Esophagus muscularis mucosa (tissue), 4 donors: ENCODE measurements at regions not wholly inside any gene's neighbourhood (a gene's known extent, or its start where the extent isn't known, plus 50 kb on each side); places are given as distances from the start of the nearest gene placed in this dataset.

Source experiments
- DNase-seq: peaks from one replicate; pipeline ENCODE4 v3.0.0-alpha.2; 2017; ENCODE audit errors: extremely low spot score
- H3K27ac ChIP-seq, 4 donors: fragments of 200-600 bp; sonication (generic); replicated peaks in 1 of 4; 1 replicate in 3 of 4; 2 replicates in 1 of 4; pipeline ENCODE4 v1.5.1; 2016 to 2019; ENCODE audit warnings: mild to moderate bottlenecking in 1 of 4
- H3K27me3 ChIP-seq, 4 donors: fragments of 200-600 bp; sonication (generic); one replicate each; pipeline versions ENCODE4 v1.5.1 to v1.6.0; 2016 to 2019
- H3K36me3 ChIP-seq, 4 donors: fragments of 200-600 bp; sonication (generic); one replicate each; pipeline ENCODE4 v1.5.1; 2016 to 2019
- H3K4me1 ChIP-seq, 4 donors: fragments of 200-600 bp; sonication (generic); one replicate each; pipeline ENCODE4 v1.5.1; 2016 to 2019
- H3K4me3 ChIP-seq, 4 donors: fragments of 200-600 bp; sonication (generic); 1 replicate in 2 of 4; 2 replicates in 2 of 4; pipeline ENCODE4 v1.5.1; 2016 to 2019; ENCODE audit warnings: mild to moderate bottlenecking in 4 of 4, moderate library complexity in 1 of 4
- H3K9me3 ChIP-seq, 4 donors: fragments of 200-600 bp; sonication (generic); 1 replicate in 3 of 4; 2 replicates in 1 of 4; pipeline ENCODE4 v1.5.1; 2016 to 2019
- CTCF ChIP-seq, 3 experiments: fragments of 200-600 bp in 2 of 3; fragments of 450-650 bp in 1 of 3; sonication (generic) in 2 of 3; IDR thresholded peaks; one replicate each; pipeline ENCODE4 v1.5.1; 2017 to 2019; ENCODE audit warnings: antibody characterized with exemption in 3 of 3, mild to moderate bottlenecking in 2 of 3, moderate library complexity in 1 of 3
- EP300 ChIP-seq: sonication (generic); formaldehyde crosslinking; IDR thresholded peaks from one replicate; pipeline ENCODE4 v1.6.1; 2017; ENCODE audit warnings: antibody characterized with exemption
- POLR2A ChIP-seq: fragments of 450-650 bp; IDR thresholded peaks from one replicate; pipeline ENCODE4 v1.6.1; 2017; ENCODE audit warnings: antibody characterized with exemption, moderate library complexity, mild to moderate bottlenecking, low read depth
- POLR2AphosphoS5 ChIP-seq, 2 donors: sonication (generic); formaldehyde crosslinking; IDR thresholded peaks; one replicate each; pipeline ENCODE4 v1.6.1; 2017; ENCODE audit warnings: antibody characterized with exemption in 2 of 2
- WGBS: methylation state at CpG from one replicate; pipeline ENCODE4 v1.1.5; 2018; 5-methylcytosine and 5-hydroxymethylcytosine counted together
- intact Hi-C: fragments of 100-400 bp; cut with DNase I; formaldehyde crosslinking; loops from one replicate; pipeline ENCODE4 v1.15.1; 2023

GRCh38 chr3:82773207-82773606 is 1011.8 kb upstream of the GBE1 start:
- no peak for DNase-seq
- intact Hi-C loops = no loop called here
- no peaks in the 10 kb centered on the region for H3K36me3 ChIP-seq
- TF ChIP-seq POLR2A (no peak), EP300 (no peak), POLR2AphosphoS5 (IDR thresholded peaks at IDR 0.05) (no peak), CTCF (IDR thresholded peaks at IDR 0.05) (no peak)
- H3K27me3 ChIP-seq = no peaks in the 10 kb centered on the region
- no peak overlapping the region for H3K4me3 ChIP-seq
- 83% methylated on average over 4 of the region's 4 CpGs for WGBS
- H3K27ac ChIP-seq = no peak overlapping the region
- H3K4me1 ChIP-seq = no peaks in the 10 kb centered on the region
- no peaks in the 10 kb centered on the region for H3K9me3 ChIP-seq

- Histone ChIP-seq H3K27me3 (no peaks in the 10 kb centered on the region), H3K4me1 (no peaks in the 10 kb centered on the region), H3K4me3 (no peak overlapping the region), H3K36me3 (no peaks in the 10 kb centered on the region), H3K9me3 (no peaks in the 10 kb centered on the region), H3K27ac (no peak overlapping the region)
- no peak for DNase-seq
- TF ChIP-seq CTCF (IDR thresholded peaks at IDR 0.05) (no peak), POLR2A (no peak), EP300 (no peak), POLR2AphosphoS5 (IDR thresholded peaks at IDR 0.05) (no peak)
- WGBS = 93% methylated on average over 1 of the region's 1 CpG
- intact Hi-C loops = no loop called here
These were observed 1003.1 kb upstream of the GBE1 start for GRCh38 chr3:82764521-82764920.

- 78% methylated on average over 1 of the region's 1 CpG for WGBS
- intact Hi-C loops = no loop called here
- DNase-seq = no peak
These were observed 1000.4 kb upstream of the GBE1 start for GRCh38 chr3:82761858-82762257.

GRCh38 chr3:82745544-82745943 is 984.1 kb upstream of the GBE1 start:
- intact Hi-C loops = no loop called here
- no peak overlapping the region for H3K27ac ChIP-seq
- H3K27me3 ChIP-seq = no peaks in the 10 kb centered on the region
- TF ChIP-seq CTCF (IDR thresholded peaks at IDR 0.05) (no peak), POLR2A (no peak), POLR2AphosphoS5 (IDR thresholded peaks at IDR 0.05) (no peak), EP300 (no peak)
- no peak overlapping the region for H3K4me3 ChIP-seq
- H3K36me3 ChIP-seq = no peaks in the 10 kb centered on the region
- WGBS = 52% methylated on average over 1 of the region's 1 CpG
- no peak for DNase-seq
- no peaks in the 10 kb centered on the region for H3K9me3 ChIP-seq
- H3K4me1 ChIP-seq = no peaks in the 10 kb centered on the region

More at GRCh38 chr3:82761858-82762257, 1000.4 kb upstream of the GBE1 start:
- no peak overlapping the region for H3K4me3 ChIP-seq
- no peaks in the 10 kb centered on the region for H3K9me3 ChIP-seq
- TF ChIP-seq EP300 (no peak), POLR2AphosphoS5 (IDR thresholded peaks at IDR 0.05) (no peak)
- no peak overlapping the region for H3K27ac ChIP-seq
- no peaks in the 10 kb centered on the region for H3K36me3 ChIP-seq
- no peaks in the 10 kb centered on the region for H3K27me3 ChIP-seq
- no peaks in the 10 kb centered on the region for H3K4me1 ChIP-seq

GRCh38 chr3:82743196-82743595 is 981.8 kb upstream of the GBE1 start:
- 91% methylated on average over 4 of the region's 5 CpGs for WGBS
- no peak overlapping the region for H3K27ac ChIP-seq
- intact Hi-C loops = no loop called here
- H3K9me3 ChIP-seq = no peaks in the 10 kb centered on the region
- no peaks in the 10 kb centered on the region for H3K4me1 ChIP-seq
- no peak for TF ChIP-seq CTCF (IDR thresholded peaks at IDR 0.05)
- no peak for TF ChIP-seq POLR2A
- no peak for TF ChIP-seq EP300
- no peak for TF ChIP-seq POLR2AphosphoS5 (IDR thresholded peaks at IDR 0.05)
- no peaks in the 10 kb centered on the region for H3K27me3 ChIP-seq
- H3K4me3 ChIP-seq = no peak overlapping the region
- no peak for DNase-seq
- H3K36me3 ChIP-seq = no peaks in the 10 kb centered on the region
